ENCODE measurements at regions not wholly inside any gene's neighbourhood (a gene's known extent, or its start where the extent isn't known, plus 50 kb on each side); places are given as distances from the start of the nearest gene placed in this dataset.
A peak's percentile ranks its signal among the peaks of the same experiment; 100 is the strongest.
"Not testable (repeated sequence)": the region's sequence is repeated elsewhere in the genome, so short reads cannot be mapped to it uniquely, and the experiment has no call there.

- no peaks in the 10 kb centered on the region for H3K27me3 ChIP-seq (ENCODE audit: control insufficient read depth, insufficient read depth, low read length, poor library complexity, severe bottlenecking)
- no peak for TF ChIP-seq CTCF (conservative IDR thresholded peaks at IDR 0.05)
- Mint-ChIP-seq H3K27ac (no peak overlapping the region), H3K4me1 (peaks cover 20% of the 10 kb centered on the region), H3K9me3 (no peaks in the 10 kb centered on the region), H3K36me3 (ENCODE audit: low read depth) (no peaks in the 10 kb centered on the region), H3K27me3 (ENCODE audit: insufficient read depth) (no peaks in the 10 kb centered on the region), H3K4me3 (no peak overlapping the region)
- no peak overlapping the region for H3K9ac ChIP-seq (ENCODE audit: extremely low read depth, low read length, poor library complexity, severe bottlenecking)
- H3K9me3 ChIP-seq (ENCODE audit: control insufficient read depth, low read length): no peaks in the 10 kb centered on the region
- WGBS, 2 experiments (ENCODE audit: insufficient coverage in 1 of 2, insufficient read length in 1 of 2): 92 to 94% methylated on average over 2 to 6 of the region's 6 CpGs
- H3K4me1 ChIP-seq (ENCODE audit: control insufficient read depth, insufficient read depth, low read length): peaks cover 4% of the 10 kb centered on the region
- H3K4me3 ChIP-seq (ENCODE audit: low read length): no peak overlapping the region
- H3K27ac ChIP-seq (ENCODE audit: low read depth, low read length): peak overlapping the region; percentile 29
- DNase-seq: no peak
- H3K36me3 ChIP-seq (ENCODE audit: control insufficient read depth, insufficient read depth, low read length): no peaks in the 10 kb centered on the region
Measured at GRCh38 chr3:72162649-72163184, 377.8 kb upstream of the PROK2 start.

DNA sequence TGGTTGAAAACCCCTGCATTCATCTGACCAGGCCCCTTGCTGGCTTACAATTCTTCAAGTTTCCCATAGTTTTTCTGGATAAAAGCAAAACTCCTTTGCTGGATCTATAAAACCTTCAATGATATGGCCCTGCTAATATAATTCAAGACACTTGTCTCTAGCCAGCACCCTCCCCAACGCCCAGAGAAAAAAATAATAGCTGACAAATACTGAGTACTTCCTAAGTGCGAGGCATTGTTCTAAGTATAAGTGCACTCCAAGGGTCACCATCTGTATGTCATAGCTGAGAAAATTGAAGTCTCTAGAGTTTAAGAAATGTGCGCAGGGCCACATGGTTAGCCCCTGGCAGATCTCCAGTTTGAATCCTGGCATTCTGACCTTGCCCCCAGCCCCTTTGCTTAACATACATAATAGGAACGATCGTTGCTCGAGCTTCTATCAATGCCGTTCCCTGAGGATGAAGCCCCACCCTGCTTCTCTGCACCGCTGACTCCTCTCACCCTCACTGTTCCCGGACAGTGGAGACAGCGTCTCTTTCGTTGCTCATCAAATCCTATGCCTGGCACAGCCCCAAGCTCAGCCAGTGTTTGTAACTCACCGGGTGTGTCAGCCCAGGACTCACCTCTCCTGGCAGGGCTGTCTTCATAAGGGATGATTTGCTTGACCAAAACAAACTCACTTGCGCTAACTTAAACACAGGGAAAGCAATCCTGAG, 377.1 kb upstream of the PROK2 start:
- WGBS, 2 experiments (ENCODE audit: insufficient coverage in 1 of 2, insufficient read length in 1 of 2): 84 to 92% methylated on average over 9 to 13 of the region's 13 CpGs
- H3K4me1 ChIP-seq (ENCODE audit: control insufficient read depth, insufficient read depth, low read length): peaks cover 4% of the 10 kb centered on the region
- Mint-ChIP-seq H3K27ac (no peak overlapping the region), H3K9me3 (no peaks in the 10 kb centered on the region), H3K4me1 (peaks cover 20% of the 10 kb centered on the region), H3K4me3 (no peak overlapping the region), H3K27me3 (ENCODE audit: insufficient read depth) (no peaks in the 10 kb centered on the region), H3K36me3 (ENCODE audit: low read depth) (no peaks in the 10 kb centered on the region)
- no peak overlapping the region for H3K4me3 ChIP-seq (ENCODE audit: low read length)
- H3K27me3 ChIP-seq (ENCODE audit: control insufficient read depth, insufficient read depth, low read length, poor library complexity, severe bottlenecking): no peaks in the 10 kb centered on the region
- no peak overlapping the region for H3K27ac ChIP-seq (ENCODE audit: low read depth, low read length)
- DNase-seq: no peak
- H3K36me3 ChIP-seq (ENCODE audit: control insufficient read depth, insufficient read depth, low read length): no peaks in the 10 kb centered on the region
- no peak overlapping the region for H3K9ac ChIP-seq (ENCODE audit: extremely low read depth, low read length, poor library complexity, severe bottlenecking)
- TF ChIP-seq CTCF (conservative IDR thresholded peaks at IDR 0.05): no peak
- H3K9me3 ChIP-seq (ENCODE audit: control insufficient read depth, low read length): no peaks in the 10 kb centered on the region

DNA sequence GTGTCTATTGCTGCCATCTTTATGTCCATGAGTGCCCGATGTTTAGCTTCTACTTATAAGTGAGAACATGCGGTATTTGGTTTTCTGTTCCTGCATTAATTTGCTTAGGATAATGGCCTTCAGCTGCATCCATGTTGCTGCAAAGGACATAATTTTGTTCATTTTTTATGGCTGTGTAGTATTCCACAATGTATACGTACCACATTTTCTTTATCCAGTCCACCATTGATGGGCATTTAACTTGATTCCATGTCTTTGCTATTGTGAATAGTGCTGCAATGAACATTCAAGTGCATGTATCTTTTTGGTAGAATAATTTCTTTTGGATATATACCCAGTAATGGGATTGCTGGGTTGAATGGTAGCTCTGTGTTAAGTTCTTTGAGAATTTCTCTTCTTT, 376.3 kb upstream of the PROK2 start:
- not testable (repeated sequence) for H3K27me3 Mint-ChIP-seq (ENCODE audit: insufficient read depth); H3K4me1 ChIP-seq (ENCODE audit: control insufficient read depth, insufficient read depth, low read length); H3K27me3 ChIP-seq (ENCODE audit: control insufficient read depth, insufficient read depth, low read length, poor library complexity, severe bottlenecking); H3K9me3 Mint-ChIP-seq; H3K36me3 ChIP-seq (ENCODE audit: control insufficient read depth, insufficient read depth, low read length); H3K27ac Mint-ChIP-seq; H3K9me3 ChIP-seq (ENCODE audit: control insufficient read depth, low read length); H3K9ac ChIP-seq (ENCODE audit: extremely low read depth, low read length, poor library complexity, severe bottlenecking); H3K36me3 Mint-ChIP-seq (ENCODE audit: low read depth); H3K4me3 ChIP-seq (ENCODE audit: low read length); H3K4me3 Mint-ChIP-seq; DNase-seq; H3K27ac ChIP-seq (ENCODE audit: low read depth, low read length)
- peaks cover 20% of the 10 kb centered on the region for H3K4me1 Mint-ChIP-seq
- WGBS, 2 experiments (ENCODE audit: insufficient coverage in 1 of 2, insufficient read length in 1 of 2): 94 to 100% methylated on average over 2 to 3 of the region's 3 CpGs
